ENCODE measurements at regions not wholly inside any gene's neighbourhood (a gene's known extent, or its start where the extent isn't known, plus 50 kb on each side); places are given as distances from the start of the nearest gene placed in this dataset.

DNA sequence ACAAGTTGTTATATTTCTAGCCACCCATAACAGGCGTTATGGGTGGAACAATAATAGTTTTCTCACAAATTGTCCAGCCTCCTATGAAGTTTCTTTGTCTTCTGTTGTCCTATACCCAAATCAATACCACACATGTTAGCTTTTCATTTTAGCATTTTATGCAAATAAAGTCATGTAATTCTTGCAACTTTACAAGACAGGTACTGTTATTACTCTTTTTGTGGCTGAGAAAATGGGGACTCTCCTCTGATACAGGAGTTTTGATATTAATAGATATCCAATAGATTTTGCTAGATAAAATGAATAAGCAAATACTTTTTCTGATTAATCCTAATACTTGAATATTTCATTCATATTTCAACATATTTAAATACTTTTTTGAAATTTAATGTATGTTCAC lies 151.0 kb downstream of the PMAIP1 start:
- H2AK5ac ChIP-seq (ENCODE audit: low read depth, low read length): no peak overlapping the region
- 86% methylated on average over 1 of the region's 1 CpG; no CpG with 5 or more reads in 1 of the 2 experiments for WGBS, 2 experiments (ENCODE audit: extremely low coverage in 1 of 2, insufficient coverage in 1 of 2, insufficient read length in 1 of 2, insufficient replicate concordance in 2 of 2, low coverage in 1 of 2, low lambda C conversion rate in 2 of 2, missing lambda C conversion rate in 1 of 2)
- no peak overlapping the region for H2BK12ac ChIP-seq (ENCODE audit: low read depth, low read length)
- H3K4me1 ChIP-seq (replicated peaks in 1 of 4; ENCODE audit: control insufficient read depth in 3 of 4, insufficient read depth in 4 of 4, low read length in 3 of 4): peaks cover 0 to 2% (median 0%) of the 10 kb centered on the region in 4 experiments; a peak in 1 of 7 replicates
- H2BK20ac ChIP-seq (ENCODE audit: low read length): no peak overlapping the region
- H4K8ac ChIP-seq (ENCODE audit: extremely low read depth, insufficient read depth, low read length): no peak overlapping the region
- no peak overlapping the region for H3K27ac ChIP-seq (ENCODE audit: low read depth, low read length)
- ChIA-PET POLR2A (ENCODE audit: partially characterized antibody) (no interaction called here), CTCF (ENCODE audit: partially characterized antibody) (no interaction called here)
- no peak overlapping the region for H2AFZ ChIP-seq (ENCODE audit: low read length)
- no peak overlapping the region for H4K91ac ChIP-seq (replicated peaks; ENCODE audit: insufficient read length, low read length)
- H3K4me3 ChIP-seq (ENCODE audit: extremely low read depth in 1 of 4, insufficient read depth in 2 of 4, low read depth in 3 of 4, low read length in 4 of 4): no peak overlapping the region
- H3K14ac ChIP-seq (ENCODE audit: insufficient read length): no peak overlapping the region
- H3K4me2 ChIP-seq (ENCODE audit: insufficient read depth in 1 of 2, low read depth in 2 of 2, low read length in 2 of 2): no peak overlapping the region
- no peaks in the 10 kb centered on the region for H3K79me1 ChIP-seq (ENCODE audit: low read depth, low read length)
- DNase-seq (ENCODE audit: low read depth in 1 of 2, low spot score in 2 of 2): no peak
- H3K27me3 ChIP-seq (replicated peaks in 1 of 4; ENCODE audit: control insufficient read depth in 3 of 4, extremely low read depth in 1 of 4, insufficient read depth in 3 of 4, low read length in 3 of 4): no peaks in the 10 kb centered on the region
- H3K4ac ChIP-seq (replicated peaks; ENCODE audit: insufficient read length, low read depth, low read length): no peak overlapping the region
- no peak overlapping the region for H3K18ac ChIP-seq (ENCODE audit: extremely low read depth, low read length)
- no peaks in the 10 kb centered on the region; the same call in 1 of the 2 replicates for H3K23me2 ChIP-seq (ENCODE audit: low read depth, low read length)
- H2BK120ac ChIP-seq (replicated peaks; ENCODE audit: low read depth, low read length): no peak overlapping the region
- no peak overlapping the region for H3K9ac ChIP-seq (replicated peaks in 1 of 4; ENCODE audit: extremely low read depth in 1 of 4, low read depth in 3 of 4, low read length in 3 of 4)
- H3K79me2 ChIP-seq (ENCODE audit: control insufficient read depth in 1 of 2, insufficient read depth in 2 of 2, low read length in 2 of 2): no peaks in the 10 kb centered on the region
- no peak overlapping the region for H2BK5ac ChIP-seq (ENCODE audit: low read depth, low read length)
- H4K5ac ChIP-seq (ENCODE audit: insufficient read length, low read depth, low read length): no peak overlapping the region
- no peaks in the 10 kb centered on the region for H3K36me3 ChIP-seq (ENCODE audit: control insufficient read depth in 2 of 4, insufficient read depth in 4 of 4, low read length in 3 of 4)
- no peak overlapping the region for H3K23ac ChIP-seq (ENCODE audit: insufficient read length)
- FAIRE-seq: no peak
- no peak overlapping the region for H3K56ac ChIP-seq (replicated peaks; ENCODE audit: insufficient read length, low read depth, low read length)
- no peaks in the 10 kb centered on the region for H3K9me3 ChIP-seq (ENCODE audit: insufficient read depth in 2 of 2, low read depth in 1 of 2, low read length in 1 of 2)
- no peak overlapping the region for H2BK15ac ChIP-seq (ENCODE audit: low read length)
- H4K20me1 ChIP-seq (replicated peaks in 1 of 2; ENCODE audit: control insufficient read depth in 1 of 2, insufficient read depth in 2 of 2, low read length in 2 of 2): no peaks in the 10 kb centered on the region
- TF ChIP-seq BACH1 (IDR thresholded peaks at IDR 0.05; ENCODE audit: low read length) (no peak), BRCA1 (IDR thresholded peaks at IDR 0.05; ENCODE audit: low read depth, low read length) (no peak), SRF (IDR thresholded peaks at IDR 0.05; ENCODE audit: low read depth, low read length) (no peak), HDAC6 (IDR thresholded peaks at IDR 0.05; ENCODE audit: low read depth, low read length) (no peak), ASH2L (IDR thresholded peaks at IDR 0.05; ENCODE audit: low read length) (no peak), EGR1 (IDR thresholded peaks at IDR 0.05; ENCODE audit: borderline replicate concordance, low read depth, low read length) (no peak), KDM1A (IDR thresholded peaks at IDR 0.05; ENCODE audit: borderline replicate concordance, low read length) (no peak), TCF12 (IDR thresholded peaks at IDR 0.05; ENCODE audit: low read depth, low read length) (no peak), POLR2A (IDR thresholded peaks at IDR 0.05; ENCODE audit: control extremely low read depth in 1 of 2, low read depth in 2 of 2, low read length in 2 of 2) (no peak), GABPA (IDR thresholded peaks at IDR 0.05; ENCODE audit: borderline replicate concordance, insufficient read depth, low read length) (no peak)
- TF ChIP-seq, protein P1, sequence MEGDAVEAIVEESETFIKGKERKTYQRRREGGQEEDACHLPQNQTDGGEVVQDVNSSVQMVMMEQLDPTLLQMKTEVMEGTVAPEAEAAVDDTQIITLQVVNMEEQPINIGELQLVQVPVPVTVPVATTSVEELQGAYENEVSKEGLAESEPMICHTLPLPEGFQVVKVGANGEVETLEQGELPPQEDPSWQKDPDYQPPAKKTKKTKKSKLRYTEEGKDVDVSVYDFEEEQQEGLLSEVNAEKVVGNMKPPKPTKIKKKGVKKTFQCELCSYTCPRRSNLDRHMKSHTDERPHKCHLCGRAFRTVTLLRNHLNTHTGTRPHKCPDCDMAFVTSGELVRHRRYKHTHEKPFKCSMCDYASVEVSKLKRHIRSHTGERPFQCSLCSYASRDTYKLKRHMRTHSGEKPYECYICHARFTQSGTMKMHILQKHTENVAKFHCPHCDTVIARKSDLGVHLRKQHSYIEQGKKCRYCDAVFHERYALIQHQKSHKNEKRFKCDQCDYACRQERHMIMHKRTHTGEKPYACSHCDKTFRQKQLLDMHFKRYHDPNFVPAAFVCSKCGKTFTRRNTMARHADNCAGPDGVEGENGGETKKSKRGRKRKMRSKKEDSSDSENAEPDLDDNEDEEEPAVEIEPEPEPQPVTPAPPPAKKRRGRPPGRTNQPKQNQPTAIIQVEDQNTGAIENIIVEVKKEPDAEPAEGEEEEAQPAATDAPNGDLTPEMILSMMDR (IDR thresholded peaks at IDR 0.05; ENCODE audit: control extremely low read depth in 1 of 3, insufficient read depth in 1 of 3, low read depth in 1 of 3, low read length in 3 of 3): no peak
- TF ChIP-seq, protein P2, sequence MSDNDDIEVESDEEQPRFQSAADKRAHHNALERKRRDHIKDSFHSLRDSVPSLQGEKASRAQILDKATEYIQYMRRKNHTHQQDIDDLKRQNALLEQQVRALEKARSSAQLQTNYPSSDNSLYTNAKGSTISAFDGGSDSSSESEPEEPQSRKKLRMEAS (IDR thresholded peaks at IDR 0.05): no peak
- TF ChIP-seq, protein P3, sequence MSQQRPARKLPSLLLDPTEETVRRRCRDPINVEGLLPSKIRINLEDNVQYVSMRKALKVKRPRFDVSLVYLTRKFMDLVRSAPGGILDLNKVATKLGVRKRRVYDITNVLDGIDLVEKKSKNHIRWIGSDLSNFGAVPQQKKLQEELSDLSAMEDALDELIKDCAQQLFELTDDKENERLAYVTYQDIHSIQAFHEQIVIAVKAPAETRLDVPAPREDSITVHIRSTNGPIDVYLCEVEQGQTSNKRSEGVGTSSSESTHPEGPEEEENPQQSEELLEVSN (IDR thresholded peaks at IDR 0.05): no peak

All from H1 (cell line).